ENCODE measurements at regions not wholly inside any gene's neighbourhood (a gene's known extent, or its start where the extent isn't known, plus 50 kb on each side); places are given as distances from the start of the nearest gene placed in this dataset.

- Histone ChIP-seq H3K4me1 (ENCODE audit: insufficient read depth) (no peaks in the 10 kb centered on the region), H3K36me3 (replicated peaks; ENCODE audit: insufficient read depth, low read depth) (no peaks in the 10 kb centered on the region), H3K9me2 (replicated peaks; ENCODE audit: insufficient read depth) (no peaks in the 10 kb centered on the region), H3K27me3 (no peaks in the 10 kb centered on the region), H3K4me3 (no peak overlapping the region), H3K4me2 (no peak overlapping the region), H3K9me3 (ENCODE audit: low read depth) (no peaks in the 10 kb centered on the region), H4K20me1 (ENCODE audit: insufficient read depth, poor library complexity, severe bottlenecking) (no peaks in the 10 kb centered on the region), H3K27ac (no peak overlapping the region), H2AFZ (no peak overlapping the region), H3K79me2 (no peaks in the 10 kb centered on the region)
- TF ChIP-seq EZH2 (IDR thresholded peaks at IDR 0.05; ENCODE audit: borderline replicate concordance) (no peak), EZH2phosphoT487 (IDR thresholded peaks at IDR 0.05; ENCODE audit: low read depth, severe bottlenecking, unreplicated experiment) (no peak), CTCF (IDR thresholded peaks at IDR 0.05; ENCODE audit: poor library complexity) (no peak)
- WGBS (ENCODE audit: low lambda C conversion rate, missing lambda C conversion rate): 89% methylated on average over 4 of the region's 4 CpGs
- DNase-seq (ENCODE audit: low spot score): no peak
Observed at GRCh38 chr6:84554706-84555105, 209.7 kb downstream of the TBX18 start.

- H3K79me2 ChIP-seq: no peaks in the 10 kb centered on the region
- no peaks in the 10 kb centered on the region for H3K27me3 ChIP-seq
- DNase-seq (ENCODE audit: low spot score): no peak
- H2AFZ ChIP-seq: no peak overlapping the region
- H3K4me1 ChIP-seq (ENCODE audit: insufficient read depth): no peaks in the 10 kb centered on the region
- no peak overlapping the region for H3K4me2 ChIP-seq
- no peaks in the 10 kb centered on the region for H3K9me3 ChIP-seq (ENCODE audit: low read depth)
- H3K4me3 ChIP-seq: no peak overlapping the region
- no peaks in the 10 kb centered on the region for H3K9me2 ChIP-seq (replicated peaks; ENCODE audit: insufficient read depth)
- TF ChIP-seq EZH2 (IDR thresholded peaks at IDR 0.05; ENCODE audit: borderline replicate concordance) (no peak), EZH2phosphoT487 (IDR thresholded peaks at IDR 0.05; ENCODE audit: low read depth, severe bottlenecking, unreplicated experiment) (no peak), CTCF (IDR thresholded peaks at IDR 0.05; ENCODE audit: poor library complexity) (no peak)
- no peaks in the 10 kb centered on the region for H4K20me1 ChIP-seq (ENCODE audit: insufficient read depth, poor library complexity, severe bottlenecking)
- no peaks in the 10 kb centered on the region for H3K36me3 ChIP-seq (replicated peaks; ENCODE audit: insufficient read depth, low read depth)
- H3K27ac ChIP-seq: no peak overlapping the region
Observed at GRCh38 chr6:84554074-84554473, 210.3 kb downstream of the TBX18 start.

GRCh38 chr6:84553527-84553926 is 210.9 kb downstream of the TBX18 start:
- Histone ChIP-seq H3K36me3 (replicated peaks; ENCODE audit: insufficient read depth, low read depth) (no peaks in the 10 kb centered on the region), H3K27ac (no peak overlapping the region), H3K9me2 (replicated peaks; ENCODE audit: insufficient read depth) (no peaks in the 10 kb centered on the region), H3K27me3 (no peaks in the 10 kb centered on the region), H3K9me3 (ENCODE audit: low read depth) (no peaks in the 10 kb centered on the region), H2AFZ (no peak overlapping the region), H3K4me2 (no peak overlapping the region), H3K4me1 (ENCODE audit: insufficient read depth) (no peaks in the 10 kb centered on the region), H3K79me2 (no peaks in the 10 kb centered on the region), H3K4me3 (no peak overlapping the region), H4K20me1 (ENCODE audit: insufficient read depth, poor library complexity, severe bottlenecking) (no peaks in the 10 kb centered on the region)
- TF ChIP-seq CTCF (IDR thresholded peaks at IDR 0.05; ENCODE audit: poor library complexity) (no peak), EZH2phosphoT487 (IDR thresholded peaks at IDR 0.05; ENCODE audit: low read depth, severe bottlenecking, unreplicated experiment) (no peak), EZH2 (IDR thresholded peaks at IDR 0.05; ENCODE audit: borderline replicate concordance) (no peak)
- no peak for DNase-seq (ENCODE audit: low spot score)
- 86% methylated on average over 1 of the region's 1 CpG for WGBS (ENCODE audit: low lambda C conversion rate, missing lambda C conversion rate)

GRCh38 chr6:84551797-84552196 is 212.6 kb downstream of the TBX18 start:
- Histone ChIP-seq H3K36me3 (replicated peaks; ENCODE audit: insufficient read depth, low read depth) (no peaks in the 10 kb centered on the region), H3K9me2 (replicated peaks; ENCODE audit: insufficient read depth) (no peaks in the 10 kb centered on the region), H3K27ac (no peak overlapping the region), H3K4me2 (no peak overlapping the region), H3K4me3 (no peak overlapping the region), H2AFZ (no peak overlapping the region), H3K27me3 (no peaks in the 10 kb centered on the region), H3K79me2 (no peaks in the 10 kb centered on the region), H3K4me1 (ENCODE audit: insufficient read depth) (no peaks in the 10 kb centered on the region), H4K20me1 (ENCODE audit: insufficient read depth, poor library complexity, severe bottlenecking) (no peaks in the 10 kb centered on the region), H3K9me3 (ENCODE audit: low read depth) (no peaks in the 10 kb centered on the region)
- DNase-seq (ENCODE audit: low spot score): no peak
- no peak for TF ChIP-seq EZH2phosphoT487 (IDR thresholded peaks at IDR 0.05; ENCODE audit: low read depth, severe bottlenecking, unreplicated experiment)
- TF ChIP-seq EZH2 (IDR thresholded peaks at IDR 0.05; ENCODE audit: borderline replicate concordance): no peak
- TF ChIP-seq CTCF (IDR thresholded peaks at IDR 0.05; ENCODE audit: poor library complexity): no peak
- WGBS (ENCODE audit: low lambda C conversion rate, missing lambda C conversion rate): 97% methylated on average over 3 of the region's 6 CpGs

Measured in hepatocyte (in vitro differentiated cells).